ENCODE measurements at regions not wholly inside any gene's neighbourhood (a gene's known extent, or its start where the extent isn't known, plus 50 kb on each side); places are given as distances from the start of the nearest gene placed in this dataset.

GRCh38 chr3:21109056-21109455 lies 642.0 kb downstream of the ZNF385D start:
- TF ChIP-seq, protein P1, sequence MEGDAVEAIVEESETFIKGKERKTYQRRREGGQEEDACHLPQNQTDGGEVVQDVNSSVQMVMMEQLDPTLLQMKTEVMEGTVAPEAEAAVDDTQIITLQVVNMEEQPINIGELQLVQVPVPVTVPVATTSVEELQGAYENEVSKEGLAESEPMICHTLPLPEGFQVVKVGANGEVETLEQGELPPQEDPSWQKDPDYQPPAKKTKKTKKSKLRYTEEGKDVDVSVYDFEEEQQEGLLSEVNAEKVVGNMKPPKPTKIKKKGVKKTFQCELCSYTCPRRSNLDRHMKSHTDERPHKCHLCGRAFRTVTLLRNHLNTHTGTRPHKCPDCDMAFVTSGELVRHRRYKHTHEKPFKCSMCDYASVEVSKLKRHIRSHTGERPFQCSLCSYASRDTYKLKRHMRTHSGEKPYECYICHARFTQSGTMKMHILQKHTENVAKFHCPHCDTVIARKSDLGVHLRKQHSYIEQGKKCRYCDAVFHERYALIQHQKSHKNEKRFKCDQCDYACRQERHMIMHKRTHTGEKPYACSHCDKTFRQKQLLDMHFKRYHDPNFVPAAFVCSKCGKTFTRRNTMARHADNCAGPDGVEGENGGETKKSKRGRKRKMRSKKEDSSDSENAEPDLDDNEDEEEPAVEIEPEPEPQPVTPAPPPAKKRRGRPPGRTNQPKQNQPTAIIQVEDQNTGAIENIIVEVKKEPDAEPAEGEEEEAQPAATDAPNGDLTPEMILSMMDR (IDR thresholded peaks at IDR 0.05) = no peak
- Histone ChIP-seq H4K20me1 (ENCODE audit: insufficient read depth, low read length) (no peaks in the 10 kb centered on the region), H3K36me3 (replicated peaks in 1 of 2; ENCODE audit: control insufficient read depth in 1 of 2, insufficient read depth in 2 of 2, low read length in 2 of 2) (no peaks in the 10 kb centered on the region), H3K4me2 (replicated peaks; ENCODE audit: extremely low read depth, low read length, poor library complexity, severe bottlenecking) (no peak overlapping the region), H2AFZ (ENCODE audit: insufficient read depth, low read depth, low read length, poor library complexity, severe bottlenecking) (no peak overlapping the region), H3K79me2 (ENCODE audit: insufficient read depth, low read length) (no peaks in the 10 kb centered on the region), H3K9me3 (replicated peaks in 1 of 2; ENCODE audit: control insufficient read depth in 1 of 2, insufficient read depth in 1 of 2, low read length in 2 of 2) (peaks cover 11 to 16% of the 10 kb centered on the region in 2 donors), H3K4me1 (ENCODE audit: control insufficient read depth in 1 of 2, insufficient read depth in 2 of 2, low read length in 2 of 2) (no peaks in the 10 kb centered on the region), H3K27ac (ENCODE audit: low read depth in 1 of 2, low read length in 2 of 2) (no peak overlapping the region), H3K9ac (ENCODE audit: insufficient read depth, low read length, poor library complexity, severe bottlenecking) (no peak overlapping the region), H3K4me3 (replicated peaks in 1 of 3; ENCODE audit: low read depth in 2 of 3, low read length in 3 of 3) (no peak overlapping the region), H3K27me3 (ENCODE audit: control insufficient read depth in 2 of 2, insufficient read depth in 2 of 2, low read length in 2 of 2) (no peaks in the 10 kb centered on the region)
- intact Hi-C loops (cut with micrococcal nuclease) = no loop called here
- no peaks in the 10 kb centered on the region for H3K36me3 Mint-ChIP-seq
- H3K4me1 Mint-ChIP-seq = no peaks in the 10 kb centered on the region
- WGBS (ENCODE audit: insufficient coverage) = 50% methylated on average over 1 of the region's 3 CpGs
- peaks cover 0 to 1% (median 0%) of the 10 kb centered on the region in 3 donors for H3K27me3 Mint-ChIP-seq (ENCODE audit: low read depth in 3 of 3)
- H3K4me3 Mint-ChIP-seq = no peak overlapping the region
- DNase-seq = no peak
- no peak overlapping the region for H3K27ac Mint-ChIP-seq
- peaks cover 9 to 18% (median 13%) of the 10 kb centered on the region in 7 donors for H3K9me3 Mint-ChIP-seq

GRCh38 chr3:21105784-21106183 lies 645.2 kb downstream of the ZNF385D start:
- Histone ChIP-seq H3K36me3 (replicated peaks in 1 of 2; ENCODE audit: control insufficient read depth in 1 of 2, insufficient read depth in 2 of 2, low read length in 2 of 2) (no peaks in the 10 kb centered on the region), H3K9ac (ENCODE audit: insufficient read depth, low read length, poor library complexity, severe bottlenecking) (no peak overlapping the region), H3K4me1 (ENCODE audit: control insufficient read depth in 1 of 2, insufficient read depth in 2 of 2, low read length in 2 of 2) (no peaks in the 10 kb centered on the region), H3K9me3 (replicated peaks in 1 of 2; ENCODE audit: control insufficient read depth in 1 of 2, insufficient read depth in 1 of 2, low read length in 2 of 2) (peaks cover 11 to 16% of the 10 kb centered on the region in 2 donors), H3K4me2 (replicated peaks; ENCODE audit: extremely low read depth, low read length, poor library complexity, severe bottlenecking) (no peak overlapping the region), H3K4me3 (replicated peaks in 1 of 3; ENCODE audit: low read depth in 2 of 3, low read length in 3 of 3) (no peak overlapping the region), H2AFZ (ENCODE audit: insufficient read depth, low read depth, low read length, poor library complexity, severe bottlenecking) (no peak overlapping the region), H3K27ac (ENCODE audit: low read depth in 1 of 2, low read length in 2 of 2) (no peak overlapping the region), H3K79me2 (ENCODE audit: insufficient read depth, low read length) (no peaks in the 10 kb centered on the region), H3K27me3 (ENCODE audit: control insufficient read depth in 2 of 2, insufficient read depth in 2 of 2, low read length in 2 of 2) (no peaks in the 10 kb centered on the region), H4K20me1 (ENCODE audit: insufficient read depth, low read length) (no peaks in the 10 kb centered on the region)
- TF ChIP-seq, protein P1 (IDR thresholded peaks at IDR 0.05) = no peak
- Mint-ChIP-seq H3K9me3 (peaks cover 7 to 19% (median 14%) of the 10 kb centered on the region in 7 donors), H3K27me3 (ENCODE audit: low read depth in 3 of 3) (peaks cover 0 to 1% (median 0%) of the 10 kb centered on the region in 3 donors), H3K4me1 (no peaks in the 10 kb centered on the region), H3K27ac (no peak overlapping the region), H3K36me3 (no peaks in the 10 kb centered on the region), H3K4me3 (no peak overlapping the region)
- no peak for DNase-seq
- intact Hi-C loops (cut with micrococcal nuclease) = no loop called here
- 100% methylated on average over 1 of the region's 1 CpG for WGBS (ENCODE audit: insufficient coverage)

Measured in CD14-positive monocyte (primary cell).